Activated T-cell treated with anti-CD3 and anti-CD28 coated beads, Interleukin-2, amount 50 U/mL, for 4 hours (primary cell): ENCODE measurements at regions not wholly inside any gene's neighbourhood (a gene's known extent, or its start where the extent isn't known, plus 50 kb on each side); places are given as distances from the start of the nearest gene placed in this dataset.
"Not testable (repeated sequence)": the region's sequence is repeated elsewhere in the genome, so short reads cannot be mapped to it uniquely, and the experiment has no call there.

Experiments used
- ATAC-seq, 2 donors: fragments of 200-7000 bp; cut with Tn5 transposase; one replicate each; pipeline ENCODE4 v1.10.0; 2021
- DNase-seq: peaks from one replicate; pipeline ENCODE4 v3.0.0-alpha.2; 2020
- H3K27me3 Mint-ChIP-seq: one replicate; pipeline ENCODE4 v1.8.0; 2021; ENCODE audit warnings: low read depth, mixed read lengths
- H3K36me3 Mint-ChIP-seq: one replicate; pipeline ENCODE4 v1.8.0; 2022; ENCODE audit warnings: mixed read lengths; ENCODE audit not compliant: insufficient read depth
- H3K4me1 Mint-ChIP-seq: one replicate; pipeline ENCODE4 v1.8.0; 2021; ENCODE audit warnings: low read depth, mixed read lengths
- H3K4me3 Mint-ChIP-seq: one replicate; pipeline ENCODE4 v1.8.0; 2021; ENCODE audit warnings: mild to moderate bottlenecking, moderate library complexity, mixed read lengths
- H3K9me3 Mint-ChIP-seq: one replicate; pipeline ENCODE4 v1.8.0; 2021; ENCODE audit warnings: mixed read lengths

GRCh38 chr16:52713740-52714139 is 166.8 kb upstream of the TOX3 start:
- no peak overlapping the region for H3K4me3 Mint-ChIP-seq
- no peaks in the 10 kb centered on the region for H3K27me3 Mint-ChIP-seq
- ATAC-seq = no peak
- H3K9me3 Mint-ChIP-seq = no peaks in the 10 kb centered on the region
- no peaks in the 10 kb centered on the region for H3K36me3 Mint-ChIP-seq
- no peak for DNase-seq
- H3K4me1 Mint-ChIP-seq = no peaks in the 10 kb centered on the region

DNA sequence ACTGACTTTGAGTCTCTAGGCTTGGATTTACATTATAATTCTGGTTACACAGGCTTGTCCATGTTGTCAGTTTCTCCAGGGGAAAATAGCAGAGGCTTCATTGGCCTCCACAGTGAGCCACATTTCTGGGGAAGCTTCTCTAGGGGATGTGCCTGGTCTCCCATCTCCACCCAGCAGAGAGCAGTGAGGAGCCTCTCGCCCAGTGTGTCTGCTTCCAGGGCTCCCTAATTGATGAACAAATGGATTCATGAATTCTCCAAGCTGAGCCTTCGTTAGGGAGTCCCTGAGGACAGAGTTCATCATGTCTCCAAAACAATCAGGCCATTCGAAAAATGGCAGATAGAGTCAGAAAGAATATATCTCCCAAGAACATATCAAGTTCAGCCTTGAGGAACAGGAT is 162.4 kb upstream of the TOX3 start:
- ATAC-seq (no peak), DNase-seq (no peak)
- H3K4me1 Mint-ChIP-seq = no peaks in the 10 kb centered on the region
- H3K4me3 Mint-ChIP-seq = no peak overlapping the region
- no peaks in the 10 kb centered on the region for H3K36me3 Mint-ChIP-seq
- H3K9me3 Mint-ChIP-seq = no peaks in the 10 kb centered on the region
- H3K27me3 Mint-ChIP-seq = no peaks in the 10 kb centered on the region

DNA sequence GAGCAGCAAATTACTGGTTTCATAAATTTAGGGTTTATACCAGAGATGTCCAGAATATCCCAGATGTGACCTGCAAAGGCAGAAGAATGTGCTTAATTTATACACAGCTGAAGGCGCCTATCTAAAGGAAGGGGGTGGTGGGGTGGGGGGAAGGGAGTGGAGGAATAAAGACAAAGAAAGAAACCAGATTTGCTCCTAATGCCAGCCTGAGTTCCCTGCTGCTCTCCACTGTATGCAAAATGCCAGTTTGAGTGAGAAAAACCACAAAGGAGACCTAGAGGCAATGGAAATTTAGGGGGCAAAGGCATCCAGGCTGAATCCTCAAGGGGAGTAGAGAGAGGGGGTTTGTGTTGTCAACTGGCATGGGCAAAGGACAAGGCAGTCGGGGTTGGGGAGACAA is 161.5 kb upstream of the TOX3 start:
- ATAC-seq (no peak), DNase-seq (no peak)
- H3K4me3 Mint-ChIP-seq = no peak overlapping the region
- H3K4me1 Mint-ChIP-seq = no peaks in the 10 kb centered on the region
- no peaks in the 10 kb centered on the region for H3K36me3 Mint-ChIP-seq
- H3K9me3 Mint-ChIP-seq = no peaks in the 10 kb centered on the region
- H3K27me3 Mint-ChIP-seq = no peaks in the 10 kb centered on the region

GRCh38 chr16:52707676-52708337 is 160.9 kb upstream of the TOX3 start:
- Mint-ChIP-seq H3K4me3 (no peak overlapping the region), H3K27me3 (no peaks in the 10 kb centered on the region), H3K4me1 (no peaks in the 10 kb centered on the region), H3K9me3 (no peaks in the 10 kb centered on the region), H3K36me3 (no peaks in the 10 kb centered on the region)
- DNase-seq (no peak), ATAC-seq (no peak)

- Mint-ChIP-seq H3K27me3 (no peaks in the 10 kb centered on the region), H3K9me3 (no peaks in the 10 kb centered on the region), H3K4me3 (no peak overlapping the region), H3K36me3 (no peaks in the 10 kb centered on the region), H3K4me1 (no peaks in the 10 kb centered on the region)
- no peak for DNase-seq
- no peak for ATAC-seq
Observed at GRCh38 chr16:52705122-52705521, 158.2 kb upstream of the TOX3 start.

GRCh38 chr16:52697971-52698370 is 151.0 kb upstream of the TOX3 start:
- no peak for ATAC-seq
- H3K4me3 Mint-ChIP-seq = no peak overlapping the region
- H3K36me3 Mint-ChIP-seq = no peaks in the 10 kb centered on the region
- H3K4me1 Mint-ChIP-seq = no peaks in the 10 kb centered on the region
- no peak for DNase-seq
- peaks cover 11% of the 10 kb centered on the region for H3K9me3 Mint-ChIP-seq
- no peaks in the 10 kb centered on the region for H3K27me3 Mint-ChIP-seq

- ATAC-seq (no peak), DNase-seq (no peak)
- Mint-ChIP-seq H3K4me3 (no peak overlapping the region), H3K4me1 (no peaks in the 10 kb centered on the region), H3K27me3 (no peaks in the 10 kb centered on the region), H3K36me3 (no peaks in the 10 kb centered on the region), H3K9me3 (peaks cover 14% of the 10 kb centered on the region)
Observed at GRCh38 chr16:52696126-52696525, 149.2 kb upstream of the TOX3 start.

DNA sequence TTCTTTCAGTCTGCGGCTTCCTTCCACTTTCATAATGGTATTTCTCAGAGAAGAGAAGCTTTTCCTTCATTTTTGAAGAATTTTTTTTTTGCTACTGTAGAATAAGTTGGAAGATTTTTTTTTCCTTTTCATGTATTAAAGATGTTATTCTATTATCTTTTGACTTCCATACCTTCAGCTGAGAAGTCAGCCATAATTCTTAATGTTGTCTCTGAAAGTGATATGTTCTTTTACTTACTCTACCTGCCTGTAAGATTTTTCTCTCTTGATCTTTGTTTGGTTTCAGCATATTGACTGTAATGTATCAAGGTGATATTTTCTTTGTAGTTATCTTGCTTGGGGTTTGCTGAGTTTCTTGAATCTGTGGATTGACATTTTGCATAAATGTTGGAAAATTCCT is 143.5 kb upstream of the TOX3 start:
- Mint-ChIP-seq H3K4me1 (no peaks in the 10 kb centered on the region), H3K4me3 (no peak overlapping the region), H3K9me3 (peaks cover 20% of the 10 kb centered on the region), H3K36me3 (no peaks in the 10 kb centered on the region), H3K27me3 (no peaks in the 10 kb centered on the region)
- DNase-seq (no peak), ATAC-seq (no peak)

DNA sequence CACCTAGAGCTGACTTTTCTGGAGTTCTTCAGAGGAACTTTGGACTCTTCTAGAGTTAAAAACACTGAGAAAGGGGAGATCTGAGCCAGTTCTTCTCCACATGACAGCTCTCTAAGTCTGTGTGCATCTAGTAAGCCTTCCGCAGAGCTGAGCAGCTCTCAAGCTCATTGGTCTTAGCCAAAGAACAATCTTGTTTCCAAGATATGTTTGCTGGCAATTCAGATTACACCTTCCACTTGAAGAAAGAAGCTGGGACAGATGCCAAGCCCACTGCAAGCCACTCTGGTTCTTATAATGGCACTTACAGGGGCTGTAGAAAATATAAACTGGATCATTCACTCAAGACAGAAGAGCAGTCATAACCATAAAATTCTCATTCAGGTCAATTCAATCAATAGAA is 134.1 kb upstream of the TOX3 start:
- peaks cover 12% of the 10 kb centered on the region for H3K9me3 Mint-ChIP-seq
- no peaks in the 10 kb centered on the region for H3K4me1 Mint-ChIP-seq
- no peak for DNase-seq
- no peaks in the 10 kb centered on the region for H3K36me3 Mint-ChIP-seq
- no peaks in the 10 kb centered on the region for H3K27me3 Mint-ChIP-seq
- no peak for ATAC-seq
- H3K4me3 Mint-ChIP-seq = no peak overlapping the region

- no peaks in the 10 kb centered on the region for H3K36me3 Mint-ChIP-seq
- H3K9me3 Mint-ChIP-seq = no peaks in the 10 kb centered on the region
- no peaks in the 10 kb centered on the region for H3K4me1 Mint-ChIP-seq
- DNase-seq (no peak), ATAC-seq (no peak)
- H3K4me3 Mint-ChIP-seq = no peak overlapping the region
- no peaks in the 10 kb centered on the region for H3K27me3 Mint-ChIP-seq
Observed at GRCh38 chr16:52677501-52677900, 130.6 kb upstream of the TOX3 start.

DNA sequence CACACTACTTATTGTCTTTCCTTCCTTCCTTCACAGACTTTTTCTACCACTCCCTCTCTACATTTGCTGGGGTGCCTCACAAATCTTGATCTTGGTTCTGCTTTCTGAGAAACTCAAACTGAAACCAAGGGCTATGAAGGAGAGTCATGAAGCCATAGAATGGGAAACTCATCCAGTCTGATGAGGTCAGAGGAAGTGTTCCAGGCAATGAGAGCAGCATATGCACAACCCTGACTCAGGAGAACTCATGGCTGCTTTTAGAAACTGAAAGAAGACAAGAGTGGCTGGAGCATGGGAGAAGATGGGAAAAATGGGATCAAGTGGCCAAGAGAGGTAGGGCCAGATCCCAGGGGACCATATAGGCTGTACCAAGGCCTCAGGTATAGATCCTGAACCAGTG is 130.0 kb upstream of the TOX3 start:
- H3K4me3 Mint-ChIP-seq = no peak overlapping the region

GRCh38 chr16:52671590-52671989 is 124.6 kb upstream of the TOX3 start:
- no peaks in the 10 kb centered on the region for H3K4me1 Mint-ChIP-seq
- peaks cover 5% of the 10 kb centered on the region for H3K9me3 Mint-ChIP-seq
- no peak for ATAC-seq
- no peaks in the 10 kb centered on the region for H3K27me3 Mint-ChIP-seq
- H3K4me3 Mint-ChIP-seq = no peak overlapping the region
- DNase-seq = no peak
- no peaks in the 10 kb centered on the region for H3K36me3 Mint-ChIP-seq

More for the DNA sequence above, 130.0 kb upstream of the TOX3 start:
- H3K36me3 Mint-ChIP-seq = no peaks in the 10 kb centered on the region
- H3K4me1 Mint-ChIP-seq = no peaks in the 10 kb centered on the region
- no peak for ATAC-seq
- DNase-seq = no peak
- H3K9me3 Mint-ChIP-seq = peaks cover 2% of the 10 kb centered on the region
- no peaks in the 10 kb centered on the region for H3K27me3 Mint-ChIP-seq

DNA sequence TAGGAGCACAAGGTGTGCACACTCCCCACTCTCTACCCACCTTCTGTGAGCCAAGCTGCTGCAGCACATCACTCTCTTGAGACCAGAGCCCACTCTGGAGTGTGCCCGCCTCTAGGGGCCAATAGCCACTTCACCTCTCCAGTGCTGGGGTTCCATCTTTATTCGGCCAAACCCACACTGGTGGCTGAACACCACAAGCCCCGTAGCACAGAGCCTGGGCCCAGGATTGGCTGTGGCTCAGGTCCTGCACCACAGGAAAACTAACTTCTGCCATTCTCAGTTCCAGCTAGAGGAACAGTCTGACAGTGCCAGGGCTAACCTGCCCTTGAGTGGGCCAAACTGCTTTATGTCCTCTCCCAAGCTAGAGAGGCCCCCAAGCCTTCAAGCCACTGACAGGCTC is 111.0 kb upstream of the TOX3 start:
- Mint-ChIP-seq H3K9me3 (peaks cover 20% of the 10 kb centered on the region), H3K27me3 (no peaks in the 10 kb centered on the region)
- no peak for ATAC-seq

DNA sequence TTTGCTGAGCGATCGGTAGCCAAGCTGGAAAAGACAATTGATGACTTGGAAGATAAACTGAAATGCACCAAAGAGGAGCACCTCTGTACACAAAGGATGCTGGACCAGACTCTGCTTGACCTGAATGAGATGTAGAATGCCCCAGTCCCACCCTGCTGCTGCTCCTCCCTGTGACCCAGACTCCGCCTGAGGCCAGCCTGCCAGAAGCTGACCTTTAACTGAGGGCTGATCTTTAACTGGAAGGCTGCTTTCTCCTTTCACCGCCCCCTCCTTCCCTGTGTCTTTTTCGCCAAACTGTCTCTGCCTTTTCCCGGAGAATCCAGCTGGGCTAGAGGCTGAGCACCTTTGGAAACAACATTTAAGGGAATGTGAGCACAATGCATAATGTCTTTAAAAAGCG is 109.0 kb upstream of the TOX3 start:
- peaks cover 15% of the 10 kb centered on the region for H3K9me3 Mint-ChIP-seq
- H3K4me1 Mint-ChIP-seq, ATAC-seq, H3K4me3 Mint-ChIP-seq, H3K27me3 Mint-ChIP-seq, H3K36me3 Mint-ChIP-seq, DNase-seq: not testable (repeated sequence)

More for the DNA sequence above, 111.0 kb upstream of the TOX3 start:
- Mint-ChIP-seq H3K4me1 (no peaks in the 10 kb centered on the region), H3K36me3 (no peaks in the 10 kb centered on the region), H3K4me3 (no peak overlapping the region)
- no peak for DNase-seq

DNA sequence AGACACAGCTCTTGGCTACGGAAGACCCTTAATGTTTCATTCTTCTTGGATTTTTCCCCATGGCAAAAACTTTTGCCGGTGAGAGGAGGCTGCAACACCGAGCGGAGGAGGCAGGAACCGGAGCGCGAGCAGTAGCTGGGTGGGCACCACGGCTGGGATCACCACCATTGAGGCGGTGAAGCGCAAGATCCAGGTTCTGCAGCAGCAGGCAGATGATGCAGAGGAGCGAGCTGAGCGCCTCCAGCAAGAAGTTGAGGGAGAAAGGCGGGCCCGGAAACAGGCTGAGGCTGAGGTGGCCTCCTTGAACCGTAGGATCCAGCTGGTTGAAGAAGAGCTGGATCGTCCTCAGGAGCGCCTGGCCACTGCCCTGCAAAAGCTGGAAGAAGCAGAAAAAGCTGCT is 108.2 kb upstream of the TOX3 start:
- H3K9me3 Mint-ChIP-seq = peaks cover 11% of the 10 kb centered on the region
- H3K36me3 Mint-ChIP-seq, DNase-seq, ATAC-seq, H3K4me1 Mint-ChIP-seq, H3K27me3 Mint-ChIP-seq, H3K4me3 Mint-ChIP-seq: not testable (repeated sequence)

DNA sequence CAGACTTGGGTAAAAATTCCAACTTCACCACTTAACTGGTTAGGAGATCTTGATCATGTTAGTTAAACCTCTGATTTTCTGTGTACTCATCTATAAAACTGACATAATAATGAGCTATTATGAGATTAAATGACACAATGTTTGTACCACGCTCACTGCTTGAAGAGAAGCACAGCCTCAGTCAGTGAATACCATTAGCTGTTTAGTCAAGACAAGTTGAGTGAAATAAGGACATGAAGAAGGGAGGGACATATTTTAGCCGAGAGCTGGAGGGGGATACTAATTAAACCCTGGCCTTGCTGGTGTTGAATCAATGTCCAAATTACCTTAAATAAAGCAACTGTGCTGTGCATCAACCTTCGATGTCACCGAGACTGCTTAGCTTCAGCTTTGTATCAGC is 105.1 kb upstream of the TOX3 start:
- Mint-ChIP-seq H3K36me3 (no peaks in the 10 kb centered on the region), H3K4me3 (no peak overlapping the region), H3K4me1 (no peaks in the 10 kb centered on the region), H3K27me3 (no peaks in the 10 kb centered on the region), H3K9me3 (no peaks in the 10 kb centered on the region)
- ATAC-seq (no peak), DNase-seq (no peak)
